Neural cell (in vitro differentiated cells): ENCODE measurements at regions not wholly inside any gene's neighbourhood (a gene's known extent, or its start where the extent isn't known, plus 50 kb on each side); places are given as distances from the start of the nearest gene placed in this dataset.

Experiments used
- CTCF ChIP-seq: fragments of 450-650 bp; IDR thresholded peaks from 2 replicates; pipeline ENCODE4 v1.5.1; 2014; ENCODE audit warnings: antibody characterized with exemption, mild to moderate bottlenecking, moderate library complexity; ENCODE audit not compliant: poor library complexity, severe bottlenecking
- POLR2AphosphoS5 ChIP-seq: IDR thresholded peaks from 2 replicates; pipeline ENCODE4 v1.6.1; 2012
- TF ChIP-seq, protein P1 (sequence below): IDR thresholded peaks from 2 replicates; pipeline ENCODE4 v1.6.1; 2012; ENCODE audit warnings: borderline replicate concordance

DNA sequence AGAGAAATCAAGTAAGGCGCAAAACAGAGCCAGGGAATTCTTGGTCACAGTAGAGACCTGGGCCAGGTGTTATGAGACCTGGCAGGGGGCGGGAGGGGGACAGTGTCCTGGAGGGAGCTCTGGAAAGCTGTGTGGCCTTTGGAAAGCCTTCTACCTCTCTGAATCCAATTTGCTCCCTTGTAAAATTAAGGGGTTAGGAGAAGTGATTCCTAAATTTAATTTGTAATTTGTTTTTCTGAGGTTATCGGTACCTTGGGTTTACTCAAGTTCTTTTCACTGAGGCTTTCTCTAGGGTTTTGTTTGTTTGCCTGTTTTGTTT is 920.8 kb downstream of the TYW1 start:
- no peak for TF ChIP-seq CTCF
- no peak for TF ChIP-seq POLR2AphosphoS5
- TF ChIP-seq, protein P1, sequence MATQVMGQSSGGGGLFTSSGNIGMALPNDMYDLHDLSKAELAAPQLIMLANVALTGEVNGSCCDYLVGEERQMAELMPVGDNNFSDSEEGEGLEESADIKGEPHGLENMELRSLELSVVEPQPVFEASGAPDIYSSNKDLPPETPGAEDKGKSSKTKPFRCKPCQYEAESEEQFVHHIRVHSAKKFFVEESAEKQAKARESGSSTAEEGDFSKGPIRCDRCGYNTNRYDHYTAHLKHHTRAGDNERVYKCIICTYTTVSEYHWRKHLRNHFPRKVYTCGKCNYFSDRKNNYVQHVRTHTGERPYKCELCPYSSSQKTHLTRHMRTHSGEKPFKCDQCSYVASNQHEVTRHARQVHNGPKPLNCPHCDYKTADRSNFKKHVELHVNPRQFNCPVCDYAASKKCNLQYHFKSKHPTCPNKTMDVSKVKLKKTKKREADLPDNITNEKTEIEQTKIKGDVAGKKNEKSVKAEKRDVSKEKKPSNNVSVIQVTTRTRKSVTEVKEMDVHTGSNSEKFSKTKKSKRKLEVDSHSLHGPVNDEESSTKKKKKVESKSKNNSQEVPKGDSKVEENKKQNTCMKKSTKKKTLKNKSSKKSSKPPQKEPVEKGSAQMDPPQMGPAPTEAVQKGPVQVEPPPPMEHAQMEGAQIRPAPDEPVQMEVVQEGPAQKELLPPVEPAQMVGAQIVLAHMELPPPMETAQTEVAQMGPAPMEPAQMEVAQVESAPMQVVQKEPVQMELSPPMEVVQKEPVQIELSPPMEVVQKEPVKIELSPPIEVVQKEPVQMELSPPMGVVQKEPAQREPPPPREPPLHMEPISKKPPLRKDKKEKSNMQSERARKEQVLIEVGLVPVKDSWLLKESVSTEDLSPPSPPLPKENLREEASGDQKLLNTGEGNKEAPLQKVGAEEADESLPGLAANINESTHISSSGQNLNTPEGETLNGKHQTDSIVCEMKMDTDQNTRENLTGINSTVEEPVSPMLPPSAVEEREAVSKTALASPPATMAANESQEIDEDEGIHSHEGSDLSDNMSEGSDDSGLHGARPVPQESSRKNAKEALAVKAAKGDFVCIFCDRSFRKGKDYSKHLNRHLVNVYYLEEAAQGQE, result no peak
